Gastrocnemius medialis (tissue), 4 donors: ENCODE measurements at regions not wholly inside any gene's neighbourhood (a gene's known extent, or its start where the extent isn't known, plus 50 kb on each side); places are given as distances from the start of the nearest gene placed in this dataset.

Source experiments
- ATAC-seq, 2 donors: fragments of 150-250 bp; one replicate each; pipeline ENCODE4 v1.9.1; 2016
- DNase-seq, 2 donors: peaks; one replicate each; pipeline ENCODE4 v3.0.0-alpha.2; 2019
- H3K27ac ChIP-seq, 4 donors: fragments of 200-600 bp; sonication (generic); 1 replicate in 1 of 4; 2 replicates in 3 of 4; pipeline ENCODE4 v1.5.1; 2016 to 2018; ENCODE audit warnings: mild to moderate bottlenecking in 2 of 4, moderate library complexity in 1 of 4
- H3K27me3 ChIP-seq, 3 donors: fragments of 200-600 bp; sonication (generic) in 2 of 3; 1 replicate in 1 of 3; 2 replicates in 2 of 3; pipeline versions ENCODE4 v1.5.1 to v1.6.0; 2016 to 2019; ENCODE audit warnings: mild to moderate bottlenecking in 1 of 3, moderate library complexity in 1 of 3
- H3K36me3 ChIP-seq, 2 donors: fragments of 200-600 bp; sonication (generic) in 1 of 2; one replicate each; pipeline ENCODE4 v1.5.1; 2017 to 2018
- H3K4me1 ChIP-seq, 2 donors: fragments of 200-600 bp; sonication (generic) in 1 of 2; one replicate each; pipeline ENCODE4 v1.5.1; 2016 to 2017; ENCODE audit warnings: mild to moderate bottlenecking in 2 of 2
- H3K4me3 ChIP-seq, 4 donors: fragments of 200-600 bp; sonication (generic) in 3 of 4; 1 replicate in 1 of 4; 2 replicates in 3 of 4; pipeline ENCODE4 v1.5.1; 2016 to 2019; ENCODE audit warnings: mild to moderate bottlenecking in 2 of 4
- H3K9me3 ChIP-seq, 3 donors: fragments of 200-600 bp; sonication (generic) in 2 of 3; 1 replicate in 1 of 3; 2 replicates in 2 of 3; pipeline ENCODE4 v1.5.1; 2016 to 2019
- POLR2A ChIP-seq, 2 donors: fragments of 450-650 bp; IDR thresholded peaks; one replicate each; pipeline ENCODE4 v1.6.1; 2017; ENCODE audit warnings: antibody characterized with exemption in 2 of 2, mild to moderate bottlenecking in 2 of 2, moderate library complexity in 2 of 2
- in situ Hi-C, 4 donors: fragments of 200-750 bp; cut with MboI; loops; one replicate each; pipeline versions ENCODE4 v1.15.0 to v1.8.0; 2017; ENCODE audit warnings: low sequenced_read_pairs in 4 of 4
- intact Hi-C: fragments of 100-400 bp; cut with DNase I; formaldehyde crosslinking; loops from one replicate; pipeline ENCODE4 v1.15.1; 2023; ENCODE audit warnings: low total_unique reads
- TF ChIP-seq, protein P1 (sequence below), 5 experiments: fragments of 450-650 bp in 3 of 5; fragments of 200-600 bp in 2 of 5; sonication (generic) in 2 of 5; IDR thresholded peaks in 4 of 5; conservative IDR thresholded peaks in 1 of 5; 1 replicate in 4 of 5; 2 replicates in 1 of 5; pipeline ENCODE4 v1.5.1; 2016 to 2019; ENCODE audit warnings: antibody characterized with exemption in 5 of 5, mild to moderate bottlenecking in 3 of 5, moderate library complexity in 3 of 5

DNA sequence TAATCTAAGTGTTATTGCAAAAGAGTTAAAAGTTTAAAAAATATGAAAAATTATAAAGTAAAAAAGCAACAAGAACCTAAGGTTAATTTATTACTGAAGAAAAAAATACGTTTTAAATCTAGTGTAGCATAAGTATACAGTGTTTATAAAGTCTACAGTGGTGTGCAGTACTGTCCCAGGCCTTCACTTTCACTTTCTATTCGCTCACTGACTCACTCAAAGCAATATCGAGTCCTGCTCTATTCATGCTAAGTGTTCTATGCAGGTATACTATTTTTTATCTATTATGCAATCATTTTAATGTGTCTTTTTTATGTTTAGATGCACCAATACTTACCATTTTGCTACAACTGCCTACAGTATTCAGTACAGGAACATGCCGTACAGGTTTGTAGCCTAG, 113.0 kb downstream of the MANEA start:
- Histone ChIP-seq H3K27ac (no peak overlapping the region), H3K4me3 (no peak overlapping the region), H3K4me1 (no peaks in the 10 kb centered on the region), H3K36me3 (no peaks in the 10 kb centered on the region), H3K9me3 (no peaks in the 10 kb centered on the region), H3K27me3 (no peaks in the 10 kb centered on the region)
- DNase-seq (no peak), ATAC-seq (no peak)
- TF ChIP-seq, protein P1, sequence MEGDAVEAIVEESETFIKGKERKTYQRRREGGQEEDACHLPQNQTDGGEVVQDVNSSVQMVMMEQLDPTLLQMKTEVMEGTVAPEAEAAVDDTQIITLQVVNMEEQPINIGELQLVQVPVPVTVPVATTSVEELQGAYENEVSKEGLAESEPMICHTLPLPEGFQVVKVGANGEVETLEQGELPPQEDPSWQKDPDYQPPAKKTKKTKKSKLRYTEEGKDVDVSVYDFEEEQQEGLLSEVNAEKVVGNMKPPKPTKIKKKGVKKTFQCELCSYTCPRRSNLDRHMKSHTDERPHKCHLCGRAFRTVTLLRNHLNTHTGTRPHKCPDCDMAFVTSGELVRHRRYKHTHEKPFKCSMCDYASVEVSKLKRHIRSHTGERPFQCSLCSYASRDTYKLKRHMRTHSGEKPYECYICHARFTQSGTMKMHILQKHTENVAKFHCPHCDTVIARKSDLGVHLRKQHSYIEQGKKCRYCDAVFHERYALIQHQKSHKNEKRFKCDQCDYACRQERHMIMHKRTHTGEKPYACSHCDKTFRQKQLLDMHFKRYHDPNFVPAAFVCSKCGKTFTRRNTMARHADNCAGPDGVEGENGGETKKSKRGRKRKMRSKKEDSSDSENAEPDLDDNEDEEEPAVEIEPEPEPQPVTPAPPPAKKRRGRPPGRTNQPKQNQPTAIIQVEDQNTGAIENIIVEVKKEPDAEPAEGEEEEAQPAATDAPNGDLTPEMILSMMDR (IDR thresholded peaks at IDR 0.05 in 4 of 5, conservative IDR thresholded peaks at IDR 0.05 in 1 of 5), result no peak
- no peak for TF ChIP-seq POLR2A (IDR thresholded peaks at IDR 0.05)
- intact Hi-C loops (no loop called here), in situ Hi-C loops (no loop called here)

- no peak overlapping the region for H3K4me3 ChIP-seq
- TF ChIP-seq, protein P1 (IDR thresholded peaks at IDR 0.05 in 4 of 5, conservative IDR thresholded peaks at IDR 0.05 in 1 of 5), result no peak
- no peak for TF ChIP-seq POLR2A (IDR thresholded peaks at IDR 0.05)
- H3K9me3 ChIP-seq, result no peaks in the 10 kb centered on the region
- intact Hi-C loops, result no loop called here
- DNase-seq (no peak), ATAC-seq (no peak)
- no peak overlapping the region for H3K27ac ChIP-seq
- no peaks in the 10 kb centered on the region for H3K4me1 ChIP-seq
- H3K36me3 ChIP-seq, result no peaks in the 10 kb centered on the region
- in situ Hi-C loops, result no loop called here
- H3K27me3 ChIP-seq, result no peaks in the 10 kb centered on the region
Measured at GRCh38 chr6:95693108-95693507, 115.8 kb downstream of the MANEA start.

- DNase-seq (no peak), ATAC-seq (no peak)
- in situ Hi-C loops (no loop called here), intact Hi-C loops (no loop called here)
- H3K36me3 ChIP-seq, result no peaks in the 10 kb centered on the region
- H3K27ac ChIP-seq, result no peak overlapping the region
- H3K27me3 ChIP-seq, result no peaks in the 10 kb centered on the region
- H3K4me3 ChIP-seq, result no peak overlapping the region
- H3K9me3 ChIP-seq, result no peaks in the 10 kb centered on the region
- no peaks in the 10 kb centered on the region for H3K4me1 ChIP-seq
- TF ChIP-seq POLR2A (IDR thresholded peaks at IDR 0.05), result no peak
- TF ChIP-seq, protein P1 (IDR thresholded peaks at IDR 0.05 in 4 of 5, conservative IDR thresholded peaks at IDR 0.05 in 1 of 5), result no peak
Measured at GRCh38 chr6:95698271-95698670, 120.9 kb downstream of the MANEA start.

DNA sequence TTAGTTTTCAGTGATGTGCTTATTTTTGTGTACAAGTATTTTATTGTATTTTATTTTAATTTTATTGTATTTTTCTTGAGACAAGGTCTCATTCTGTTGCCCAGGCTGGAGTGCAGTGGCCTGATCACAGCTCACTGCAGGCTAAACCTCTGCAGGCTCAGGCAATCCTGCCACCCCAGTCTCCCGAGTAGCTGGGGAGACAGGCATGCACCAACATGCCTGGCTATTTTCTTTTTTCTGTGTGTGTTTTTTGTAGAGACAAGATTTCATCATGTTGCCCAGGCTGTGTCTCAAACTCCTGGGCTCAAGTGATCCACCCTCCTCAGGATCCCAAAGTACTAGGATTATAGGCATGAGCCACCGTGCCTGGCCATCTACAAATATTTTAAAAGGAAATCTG, 146.3 kb downstream of the MANEA start:
- Histone ChIP-seq H3K9me3 (no peaks in the 10 kb centered on the region), H3K4me3 (no peak overlapping the region), H3K27ac (no peak overlapping the region), H3K36me3 (no peaks in the 10 kb centered on the region), H3K27me3 (no peaks in the 10 kb centered on the region), H3K4me1 (no peaks in the 10 kb centered on the region)
- TF ChIP-seq POLR2A (IDR thresholded peaks at IDR 0.05), result no peak
- in situ Hi-C loops, result no loop called here
- intact Hi-C loops, result no loop called here
- ATAC-seq (no peak), DNase-seq (no peak)

DNA sequence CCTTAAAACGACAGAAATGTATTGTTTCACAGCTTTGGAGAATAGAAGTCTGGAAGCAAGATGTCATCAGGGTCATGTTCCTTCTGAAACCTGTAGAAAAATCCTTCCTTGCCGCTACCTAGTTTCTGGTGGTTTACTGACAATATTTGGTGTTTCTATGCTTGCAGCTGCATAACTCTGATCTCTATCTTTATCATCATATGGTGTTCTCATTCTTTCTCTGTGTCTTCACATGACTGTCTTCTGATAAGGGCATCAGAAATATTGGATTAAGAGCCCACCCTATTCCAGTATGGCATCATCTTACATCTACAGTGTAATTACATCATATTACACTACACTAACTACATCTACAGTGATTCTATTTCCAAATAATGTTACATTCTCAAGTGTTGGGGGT, 148.0 kb downstream of the MANEA start:
- Histone ChIP-seq H3K36me3 (no peaks in the 10 kb centered on the region), H3K27me3 (no peaks in the 10 kb centered on the region), H3K9me3 (no peaks in the 10 kb centered on the region), H3K27ac (no peak overlapping the region), H3K4me1 (no peaks in the 10 kb centered on the region), H3K4me3 (no peak overlapping the region)
- DNase-seq (no peak), ATAC-seq (no peak)
- TF ChIP-seq, protein P1 (IDR thresholded peaks at IDR 0.05 in 4 of 5, conservative IDR thresholded peaks at IDR 0.05 in 1 of 5), result no peak
- no peak for TF ChIP-seq POLR2A (IDR thresholded peaks at IDR 0.05)
- in situ Hi-C loops (no loop called here), intact Hi-C loops (no loop called here)
